ENCODE measurements at regions not wholly inside any gene's neighbourhood (a gene's known extent, or its start where the extent isn't known, plus 50 kb on each side); places are given as distances from the start of the nearest gene placed in this dataset.

- H3K9ac ChIP-seq (ENCODE audit: low read depth in 1 of 2, low read length in 2 of 2), result no peak overlapping the region
- H3K27me3 ChIP-seq (ENCODE audit: control insufficient read depth in 1 of 2, insufficient read depth in 2 of 2, low read length in 2 of 2), result no peaks in the 10 kb centered on the region
- H3K9me3 ChIP-seq (ENCODE audit: control insufficient read depth in 1 of 2, low read length in 2 of 2), result no peaks in the 10 kb centered on the region
- H3K36me3 ChIP-seq (ENCODE audit: control insufficient read depth in 1 of 2, insufficient read depth in 2 of 2, low read length in 2 of 2), result no peaks in the 10 kb centered on the region
- H3K4me3 ChIP-seq (ENCODE audit: low read depth in 1 of 2, low read length in 2 of 2), result no peak overlapping the region
- H3K27ac ChIP-seq (ENCODE audit: low read depth, low read length), result no peak overlapping the region
- peaks cover 0 to 5% of the 10 kb centered on the region in 2 donors for H3K4me1 ChIP-seq (ENCODE audit: control insufficient read depth in 1 of 2, insufficient read depth in 2 of 2, low read length in 2 of 2)
These were observed 526.7 kb downstream of the INSC start for GRCh38 chr11:15641271-15642045.

- no peak overlapping the region for H3K9ac ChIP-seq (ENCODE audit: low read depth in 1 of 2, low read length in 2 of 2)
- H3K36me3 ChIP-seq (ENCODE audit: control insufficient read depth in 1 of 2, insufficient read depth in 2 of 2, low read length in 2 of 2), result no peaks in the 10 kb centered on the region
- no peak overlapping the region for H3K4me3 ChIP-seq (ENCODE audit: low read depth in 1 of 2, low read length in 2 of 2)
- no peaks in the 10 kb centered on the region for H3K9me3 ChIP-seq (ENCODE audit: control insufficient read depth in 1 of 2, low read length in 2 of 2)
- H3K4me1 ChIP-seq (ENCODE audit: control insufficient read depth in 1 of 2, insufficient read depth in 2 of 2, low read length in 2 of 2), result peaks cover 4 to 5% of the 10 kb centered on the region in 2 donors
- H3K27me3 ChIP-seq (ENCODE audit: control insufficient read depth in 1 of 2, insufficient read depth in 2 of 2, low read length in 2 of 2), result no peaks in the 10 kb centered on the region
- H3K27ac ChIP-seq (ENCODE audit: low read depth, low read length), result no peak overlapping the region
These were observed 530.5 kb downstream of the INSC start for GRCh38 chr11:15645201-15645600.

GRCh38 chr11:15649371-15650104 is 534.8 kb downstream of the INSC start:
- H3K36me3 ChIP-seq (ENCODE audit: control insufficient read depth in 1 of 2, insufficient read depth in 2 of 2, low read length in 2 of 2), result no peaks in the 10 kb centered on the region
- H3K9me3 ChIP-seq (ENCODE audit: control insufficient read depth in 1 of 2, low read length in 2 of 2), result no peaks in the 10 kb centered on the region
- H3K27ac ChIP-seq (ENCODE audit: low read depth, low read length), result no peak overlapping the region
- peaks cover 25 to 31% of the 10 kb centered on the region in 2 donors for H3K4me1 ChIP-seq (ENCODE audit: control insufficient read depth in 1 of 2, insufficient read depth in 2 of 2, low read length in 2 of 2)
- no peak overlapping the region for H3K4me3 ChIP-seq (ENCODE audit: low read depth in 1 of 2, low read length in 2 of 2)
- no peaks in the 10 kb centered on the region for H3K27me3 ChIP-seq (ENCODE audit: control insufficient read depth in 1 of 2, insufficient read depth in 2 of 2, low read length in 2 of 2)
- H3K9ac ChIP-seq (ENCODE audit: low read depth in 1 of 2, low read length in 2 of 2), result no peak overlapping the region

- H3K27ac ChIP-seq (ENCODE audit: low read depth, low read length), result no peak overlapping the region
- no peaks in the 10 kb centered on the region for H3K9me3 ChIP-seq (ENCODE audit: control insufficient read depth in 1 of 2, low read length in 2 of 2)
- H3K4me3 ChIP-seq (ENCODE audit: low read depth in 1 of 2, low read length in 2 of 2), result peak overlapping the region; percentile 55 to 60
- peaks cover 28 to 37% of the 10 kb centered on the region in 2 donors for H3K4me1 ChIP-seq (ENCODE audit: control insufficient read depth in 1 of 2, insufficient read depth in 2 of 2, low read length in 2 of 2)
- peak overlapping the region; percentile 38 to 39 for H3K9ac ChIP-seq (ENCODE audit: low read depth in 1 of 2, low read length in 2 of 2)
- H3K27me3 ChIP-seq (ENCODE audit: control insufficient read depth in 1 of 2, insufficient read depth in 2 of 2, low read length in 2 of 2), result no peaks in the 10 kb centered on the region
- H3K36me3 ChIP-seq (ENCODE audit: control insufficient read depth in 1 of 2, insufficient read depth in 2 of 2, low read length in 2 of 2), result no peaks in the 10 kb centered on the region
These were observed 535.6 kb downstream of the INSC start for GRCh38 chr11:15650105-15650938.

GRCh38 chr11:15651033-15651432 is 536.3 kb downstream of the INSC start:
- H3K9ac ChIP-seq (ENCODE audit: low read depth in 1 of 2, low read length in 2 of 2), result no peak overlapping the region
- no peaks in the 10 kb centered on the region for H3K9me3 ChIP-seq (ENCODE audit: control insufficient read depth in 1 of 2, low read length in 2 of 2)
- H3K4me3 ChIP-seq (ENCODE audit: low read depth in 1 of 2, low read length in 2 of 2), result peak overlapping the region; percentile 55 to 60
- no peaks in the 10 kb centered on the region for H3K27me3 ChIP-seq (ENCODE audit: control insufficient read depth in 1 of 2, insufficient read depth in 2 of 2, low read length in 2 of 2)
- H3K4me1 ChIP-seq (ENCODE audit: control insufficient read depth in 1 of 2, insufficient read depth in 2 of 2, low read length in 2 of 2), result peaks cover 33 to 43% of the 10 kb centered on the region in 2 donors
- no peaks in the 10 kb centered on the region for H3K36me3 ChIP-seq (ENCODE audit: control insufficient read depth in 1 of 2, insufficient read depth in 2 of 2, low read length in 2 of 2)
- H3K27ac ChIP-seq (ENCODE audit: low read depth, low read length), result no peak overlapping the region

- Histone ChIP-seq H3K27ac (ENCODE audit: low read depth, low read length) (no peak overlapping the region), H3K4me3 (ENCODE audit: low read depth in 1 of 2, low read length in 2 of 2) (no peak overlapping the region), H3K9me3 (ENCODE audit: control insufficient read depth in 1 of 2, low read length in 2 of 2) (no peaks in the 10 kb centered on the region), H3K36me3 (ENCODE audit: control insufficient read depth in 1 of 2, insufficient read depth in 2 of 2, low read length in 2 of 2) (no peaks in the 10 kb centered on the region), H3K9ac (ENCODE audit: low read depth in 1 of 2, low read length in 2 of 2) (no peak overlapping the region), H3K4me1 (ENCODE audit: control insufficient read depth in 1 of 2, insufficient read depth in 2 of 2, low read length in 2 of 2) (peaks cover 34 to 44% of the 10 kb centered on the region in 2 donors), H3K27me3 (ENCODE audit: control insufficient read depth in 1 of 2, insufficient read depth in 2 of 2, low read length in 2 of 2) (no peaks in the 10 kb centered on the region)
These were observed 537.1 kb downstream of the INSC start for GRCh38 chr11:15651816-15652215.

- no peak overlapping the region for H3K4me3 ChIP-seq (ENCODE audit: low read depth in 1 of 2, low read length in 2 of 2)
- no peak overlapping the region for H3K27ac ChIP-seq (ENCODE audit: low read depth, low read length)
- H3K36me3 ChIP-seq (ENCODE audit: control insufficient read depth in 1 of 2, insufficient read depth in 2 of 2, low read length in 2 of 2), result no peaks in the 10 kb centered on the region
- H3K4me1 ChIP-seq (ENCODE audit: control insufficient read depth in 1 of 2, insufficient read depth in 2 of 2, low read length in 2 of 2), result peaks cover 34 to 44% of the 10 kb centered on the region in 2 donors
- no peaks in the 10 kb centered on the region for H3K27me3 ChIP-seq (ENCODE audit: control insufficient read depth in 1 of 2, insufficient read depth in 2 of 2, low read length in 2 of 2)
- no peaks in the 10 kb centered on the region for H3K9me3 ChIP-seq (ENCODE audit: control insufficient read depth in 1 of 2, low read length in 2 of 2)
- no peak overlapping the region for H3K9ac ChIP-seq (ENCODE audit: low read depth in 1 of 2, low read length in 2 of 2)
These were observed 538.5 kb downstream of the INSC start for GRCh38 chr11:15653191-15653710.

GRCh38 chr11:15654451-15654850 is 539.7 kb downstream of the INSC start:
- Histone ChIP-seq H3K27ac (ENCODE audit: low read depth, low read length) (no peak overlapping the region), H3K9me3 (ENCODE audit: control insufficient read depth in 1 of 2, low read length in 2 of 2) (no peaks in the 10 kb centered on the region), H3K27me3 (ENCODE audit: control insufficient read depth in 1 of 2, insufficient read depth in 2 of 2, low read length in 2 of 2) (no peaks in the 10 kb centered on the region), H3K4me3 (ENCODE audit: low read depth in 1 of 2, low read length in 2 of 2) (no peak overlapping the region), H3K4me1 (ENCODE audit: control insufficient read depth in 1 of 2, insufficient read depth in 2 of 2, low read length in 2 of 2) (peaks cover 34 to 44% of the 10 kb centered on the region in 2 donors), H3K36me3 (ENCODE audit: control insufficient read depth in 1 of 2, insufficient read depth in 2 of 2, low read length in 2 of 2) (no peaks in the 10 kb centered on the region), H3K9ac (ENCODE audit: low read depth in 1 of 2, low read length in 2 of 2) (no peak overlapping the region)

- H3K27ac ChIP-seq (ENCODE audit: low read depth, low read length), result no peak overlapping the region
- H3K4me3 ChIP-seq (ENCODE audit: low read depth in 1 of 2, low read length in 2 of 2), result no peak overlapping the region
- H3K27me3 ChIP-seq (ENCODE audit: control insufficient read depth in 1 of 2, insufficient read depth in 2 of 2, low read length in 2 of 2), result no peaks in the 10 kb centered on the region
- peaks cover 32 to 36% of the 10 kb centered on the region in 2 donors for H3K4me1 ChIP-seq (ENCODE audit: control insufficient read depth in 1 of 2, insufficient read depth in 2 of 2, low read length in 2 of 2)
- H3K36me3 ChIP-seq (ENCODE audit: control insufficient read depth in 1 of 2, insufficient read depth in 2 of 2, low read length in 2 of 2), result no peaks in the 10 kb centered on the region
- no peaks in the 10 kb centered on the region for H3K9me3 ChIP-seq (ENCODE audit: control insufficient read depth in 1 of 2, low read length in 2 of 2)
- no peak overlapping the region for H3K9ac ChIP-seq (ENCODE audit: low read depth in 1 of 2, low read length in 2 of 2)
These were observed 540.8 kb downstream of the INSC start for GRCh38 chr11:15655552-15655951.
